NCI-H2227 (cell line): ENCODE measurements at regions not wholly inside any gene's neighbourhood (a gene's known extent, or its start where the extent isn't known, plus 50 kb on each side); places are given as distances from the start of the nearest gene placed in this dataset.
"Not testable (repeated sequence)": the region's sequence is repeated elsewhere in the genome, so short reads cannot be mapped to it uniquely, and the experiment has no call there.

Source experiments
- DNase-seq: peaks from one replicate; lab custom pipeline; 2025; ENCODE audit not compliant: unreplicated experiment; lab: John Stamatoyannopoulos, UW

GRCh38 chr1:14371771-14372497 is 226.6 kb upstream of the KAZN start:
- no peak for DNase-seq

DNA sequence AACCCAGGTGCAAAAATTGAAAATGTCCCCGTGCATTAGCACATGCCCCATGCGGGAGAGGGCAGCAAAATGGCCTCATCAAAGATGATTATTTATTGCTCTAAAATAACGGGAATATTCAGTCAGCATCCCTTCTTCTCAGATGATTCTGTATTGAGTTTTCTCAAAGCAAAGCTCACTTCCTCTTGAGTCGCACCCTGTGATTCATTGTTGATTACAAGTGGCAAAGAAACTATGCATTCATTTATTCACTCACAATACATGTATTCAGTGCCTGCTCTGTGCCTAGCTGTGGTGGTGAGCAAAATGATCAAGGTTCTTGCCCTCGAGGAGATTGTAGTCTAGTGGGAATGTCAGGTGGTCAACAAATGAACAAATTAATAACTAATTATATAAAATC is 226.0 kb upstream of the KAZN start:
- DNase-seq: no peak

DNA sequence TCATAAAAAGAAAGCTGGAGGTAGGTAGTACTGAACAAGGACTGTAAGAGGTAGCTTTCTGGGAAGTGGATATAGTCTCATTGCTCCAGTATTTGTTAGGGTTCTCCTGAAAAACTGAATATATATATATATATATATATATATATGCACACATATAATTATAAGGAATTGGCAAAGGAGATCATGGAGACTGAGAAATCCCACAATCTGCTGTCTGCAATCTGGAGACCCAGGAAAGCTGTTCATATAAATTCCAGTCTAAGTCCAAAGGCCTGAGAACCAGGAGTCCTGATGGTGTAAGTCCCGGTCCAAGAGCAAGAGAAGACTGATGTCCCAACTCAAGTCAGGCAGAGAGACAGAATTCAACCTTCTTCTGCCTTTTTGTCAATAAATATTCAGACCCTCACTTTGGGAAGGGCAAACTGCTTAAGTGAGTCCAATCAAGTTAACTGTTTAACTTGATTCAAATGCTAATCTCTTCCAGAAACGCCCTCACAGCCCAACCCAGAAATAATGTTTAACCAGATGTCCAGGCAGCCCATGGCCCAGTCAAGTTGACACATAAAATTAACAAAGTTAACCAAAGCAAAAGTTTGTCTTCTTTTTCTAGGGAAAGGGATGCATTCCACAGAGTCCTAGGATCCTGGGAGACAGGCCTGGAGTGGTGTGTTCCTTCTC is 225.3 kb upstream of the KAZN start:
- no peak for DNase-seq

DNA sequence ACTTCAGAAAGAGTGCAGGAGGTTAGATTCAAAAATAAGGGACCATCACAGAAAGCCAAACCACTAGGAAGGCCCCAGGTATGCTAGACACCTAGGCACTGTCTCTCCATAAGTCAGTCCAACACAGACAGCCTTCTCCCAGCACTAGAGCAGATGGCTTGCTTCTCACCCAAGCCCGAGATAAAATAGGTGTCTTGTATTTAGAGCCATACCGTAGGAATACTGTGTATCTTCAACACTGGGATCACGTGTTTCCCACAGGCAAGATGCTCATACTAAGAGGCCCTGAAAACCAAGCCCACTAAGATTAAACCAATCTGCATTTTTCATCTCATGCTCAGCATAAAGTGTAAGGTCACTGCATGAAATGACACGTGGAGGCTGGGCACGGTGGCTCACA is 223.3 kb upstream of the KAZN start:
- no peak for DNase-seq

- no peak for DNase-seq
These were observed 221.1 kb upstream of the KAZN start for GRCh38 chr1:14377386-14377785.

DNA sequence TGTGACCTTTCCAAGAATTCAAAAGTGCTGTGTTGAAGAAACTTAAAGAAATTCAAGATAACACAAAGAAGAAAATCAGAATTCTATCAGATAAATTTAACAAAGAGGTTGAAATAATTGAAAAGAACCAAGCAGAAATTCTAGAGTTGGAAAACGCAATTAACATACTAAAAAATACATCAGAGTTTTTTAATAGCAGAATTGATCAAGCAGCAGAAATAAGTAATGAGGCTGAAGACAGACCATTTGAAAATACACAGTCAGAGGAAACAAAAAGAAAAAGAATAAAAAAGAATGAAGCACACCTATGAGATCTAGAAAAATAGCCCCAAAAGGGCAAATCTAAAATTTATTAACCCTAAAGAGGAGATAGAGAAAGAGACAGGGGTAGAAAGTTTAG is 218.1 kb upstream of the KAZN start:
- no peak for DNase-seq

DNA sequence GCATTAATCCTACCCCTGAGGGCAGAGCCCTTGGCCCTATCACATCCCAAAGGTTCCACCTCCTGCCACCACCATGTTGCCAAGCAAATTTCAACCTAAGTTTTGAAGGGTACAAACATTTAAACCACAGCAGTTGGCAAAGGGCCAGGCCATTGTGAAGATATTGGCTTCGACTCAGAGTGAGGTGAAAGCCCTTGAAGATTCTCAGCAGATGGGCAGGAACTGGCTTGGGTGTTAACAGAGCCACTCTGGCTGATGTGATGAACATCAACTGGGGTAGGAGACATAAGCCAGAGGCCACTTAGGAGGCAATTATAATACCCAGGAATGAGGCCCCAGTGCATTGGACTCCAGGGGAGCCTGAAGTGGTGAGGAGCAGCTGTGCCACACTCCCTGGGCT is 207.7 kb upstream of the KAZN start:
- no peak for DNase-seq

GRCh38 chr1:14392161-14392858 is 206.2 kb upstream of the KAZN start:
- DNase-seq: no peak

GRCh38 chr1:14392859-14393365 is 205.6 kb upstream of the KAZN start:
- DNase-seq: no peak

GRCh38 chr1:14396100-14396499 is 202.4 kb upstream of the KAZN start:
- no peak for DNase-seq

GRCh38 chr1:14403961-14404645 is 194.4 kb upstream of the KAZN start:
- DNase-seq: no peak

DNA sequence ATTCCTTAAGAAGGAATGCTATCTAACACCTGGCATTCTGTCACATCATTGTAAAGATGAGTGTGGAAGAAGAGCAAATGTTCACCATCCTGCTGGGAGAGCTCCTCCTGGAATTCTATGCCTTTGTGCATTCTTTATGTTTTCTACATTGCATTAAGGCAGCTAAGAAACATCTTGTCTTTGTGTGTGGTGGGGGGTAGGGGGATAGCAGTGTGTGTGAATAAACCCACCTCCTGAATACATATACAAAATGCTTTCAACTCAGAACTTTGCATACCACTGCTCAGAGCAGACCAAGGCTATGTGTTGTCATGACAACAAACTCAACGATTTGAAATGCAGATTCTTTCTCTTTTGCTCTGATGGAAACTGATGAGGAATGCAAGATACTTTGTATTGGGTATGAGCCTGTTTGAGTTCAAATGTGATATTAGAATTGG is 193.6 kb upstream of the KAZN start:
- no peak for DNase-seq

DNA sequence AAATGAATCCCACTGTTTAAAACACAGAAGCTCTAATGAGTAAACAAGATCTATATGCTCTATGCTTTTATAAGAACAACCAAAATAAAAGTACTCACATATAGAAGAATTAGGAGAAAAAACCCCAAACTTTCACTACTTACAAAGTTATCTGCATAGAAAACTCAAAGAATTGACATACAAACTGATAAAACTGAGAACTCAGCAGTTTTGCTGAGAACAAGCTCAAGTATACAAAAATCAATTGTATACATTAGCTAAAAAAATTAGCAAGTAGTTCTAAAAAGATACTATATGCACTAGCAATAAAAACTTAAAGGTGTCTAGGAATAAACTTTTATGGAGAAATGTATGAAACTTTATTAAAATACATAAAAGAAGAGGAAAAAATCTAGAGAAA is 186.2 kb upstream of the KAZN start:
- no peak for DNase-seq

DNA sequence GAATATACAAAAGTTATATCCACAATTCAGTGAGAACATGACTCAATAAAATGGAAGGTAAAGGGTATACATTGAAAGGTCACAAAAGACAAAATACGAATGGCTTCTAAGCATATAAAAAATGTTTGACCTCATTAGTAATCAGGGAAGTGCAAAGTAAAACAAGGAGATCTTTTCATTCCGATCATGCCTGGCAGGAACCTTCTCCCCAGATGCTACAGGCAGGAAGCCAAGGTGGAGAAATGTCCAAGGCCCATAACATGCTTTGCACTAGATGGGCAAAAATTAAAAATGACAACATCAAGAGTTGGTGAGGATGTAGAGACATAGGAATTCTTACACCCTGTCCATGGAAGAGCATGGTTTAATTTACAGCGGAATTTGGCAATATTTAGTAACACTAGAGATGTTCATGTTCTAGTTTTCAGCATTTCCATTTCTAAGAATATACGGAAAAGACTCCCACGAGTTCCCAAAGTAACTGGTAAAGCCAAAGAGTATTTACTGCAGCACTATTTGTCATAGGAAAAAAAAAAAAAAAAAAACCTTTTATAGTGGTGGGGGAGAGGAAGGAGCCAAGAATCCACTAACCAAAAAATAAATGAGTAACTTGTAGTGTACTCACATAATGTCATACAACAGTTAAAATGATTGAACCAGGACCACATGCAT is 184.5 kb upstream of the KAZN start:
- no peak for DNase-seq

DNA sequence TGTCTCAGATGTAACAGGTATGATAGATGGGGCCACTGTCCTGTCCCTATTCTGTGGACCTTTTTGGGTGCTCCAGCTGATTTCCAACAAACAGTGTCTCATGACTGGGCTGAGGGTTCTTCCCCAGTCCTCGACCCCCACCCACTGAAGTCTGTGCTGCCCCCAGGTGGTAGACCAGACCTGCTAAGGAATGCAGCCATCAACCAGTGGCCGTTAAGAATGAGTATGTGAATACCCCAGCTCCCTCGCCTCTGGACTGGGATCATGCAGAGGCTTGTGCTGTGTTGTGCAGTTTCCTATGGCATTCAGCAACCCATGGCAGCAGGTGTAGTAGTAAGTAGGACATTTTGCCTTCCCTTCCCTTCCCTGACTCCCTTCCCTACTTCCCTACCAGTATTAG is 183.1 kb upstream of the KAZN start:
- no peak for DNase-seq

DNA sequence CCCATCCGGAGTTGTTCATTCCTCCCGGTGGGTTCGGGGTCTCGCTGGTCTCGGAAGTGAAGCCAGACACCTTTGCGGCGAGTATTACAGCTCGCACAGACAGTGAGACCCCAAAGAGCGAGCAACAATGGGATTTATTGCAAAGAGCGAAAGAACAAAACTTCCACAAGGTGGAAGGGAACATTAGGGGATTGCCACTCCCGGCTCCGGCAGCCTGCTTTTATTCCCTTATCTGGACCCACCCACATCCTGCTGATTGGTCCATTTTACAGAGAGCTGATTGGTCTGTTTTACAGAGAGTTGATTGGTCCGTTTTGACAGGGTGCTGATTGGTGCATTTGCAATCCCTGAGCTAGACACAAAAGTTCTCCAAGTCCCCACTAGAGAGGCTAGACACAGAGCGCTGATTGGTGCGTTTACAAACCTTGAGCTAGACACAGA is 178.7 kb upstream of the KAZN start:
- not testable (repeated sequence) for DNase-seq

GRCh38 chr1:14420686-14421085 is 177.8 kb upstream of the KAZN start:
- DNase-seq: no peak

- no peak for DNase-seq
These were observed 177.0 kb upstream of the KAZN start for GRCh38 chr1:14421295-14421976.

DNA sequence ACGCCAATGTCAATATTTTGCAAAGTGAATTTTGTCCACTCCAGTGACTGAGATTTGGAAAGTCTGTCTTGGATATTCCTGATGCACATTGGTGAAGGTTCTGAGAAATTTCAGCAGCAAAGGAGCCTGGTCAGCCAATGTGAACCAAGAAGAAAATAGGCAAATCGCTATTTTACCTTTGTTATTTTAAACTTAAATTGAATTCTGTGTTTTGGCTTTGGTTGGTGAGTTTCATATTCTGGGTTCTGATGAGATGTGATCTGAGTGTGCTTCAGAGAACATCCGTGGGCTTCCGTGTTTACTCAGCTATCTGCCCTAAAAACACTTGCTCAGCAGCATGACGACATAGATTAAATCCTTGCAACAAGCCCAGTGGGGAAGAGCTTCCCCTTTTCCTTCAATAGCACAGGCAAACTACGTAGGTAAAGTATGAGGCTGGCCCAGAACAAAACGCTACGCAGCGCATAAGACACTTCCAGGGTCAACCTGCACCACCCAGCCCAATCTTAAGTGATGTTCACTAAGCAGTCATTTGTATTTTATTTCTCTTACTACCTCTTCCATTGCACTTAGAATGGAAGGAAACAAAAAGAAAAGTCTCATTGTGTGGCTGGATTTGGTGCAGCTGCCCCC is 176.4 kb upstream of the KAZN start:
- no peak for DNase-seq
